ENCODE measurements at regions not wholly inside any gene's neighbourhood (a gene's known extent, or its start where the extent isn't known, plus 50 kb on each side); places are given as distances from the start of the nearest gene placed in this dataset.

DNA sequence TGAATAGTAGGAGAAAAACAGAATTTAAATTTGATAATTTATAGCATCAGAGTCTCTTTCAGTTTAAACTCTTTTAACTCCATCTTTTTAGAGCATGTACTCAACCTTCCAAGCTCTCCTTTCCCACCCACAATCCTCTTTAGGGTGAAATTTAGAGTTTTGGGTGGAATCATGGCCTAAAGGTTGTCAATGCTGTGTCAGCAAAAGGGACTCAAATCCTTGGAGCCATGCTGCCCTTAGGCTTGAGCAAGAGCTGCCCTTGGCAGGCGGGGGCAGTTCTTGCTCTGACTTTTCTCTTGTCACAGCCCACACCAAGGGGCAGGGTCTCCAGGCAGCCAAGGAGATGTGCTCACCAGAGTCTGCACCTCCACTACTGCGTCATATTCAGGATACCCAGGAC lies 102.4 kb downstream of the MTX3 start:
- TF ChIP-seq POLR2A (IDR thresholded peaks at IDR 0.05) (no peak), CTCF (IDR thresholded peaks at IDR 0.05) (no peak)
